ENCODE measurements at regions not wholly inside any gene's neighbourhood (a gene's known extent, or its start where the extent isn't known, plus 50 kb on each side); places are given as distances from the start of the nearest gene placed in this dataset.

GRCh38 chr4:130573742-130574141, 1477.8 kb downstream of the C4orf33 start:
- TF ChIP-seq POLR2AphosphoS5 (IDR thresholded peaks at IDR 0.05; ENCODE audit: borderline replicate concordance, low read depth, low read length) (no peak), EZH2 (IDR thresholded peaks at IDR 0.05) (no peak), FOXP2 (optimal IDR thresholded peaks at IDR 0.05; ENCODE audit: control extremely low read depth, extremely low read length, insufficient read depth) (no peak)

Data from SK-N-MC (cell line).